Tibial nerve (tissue), 4 donors: ENCODE measurements at regions not wholly inside any gene's neighbourhood (a gene's known extent, or its start where the extent isn't known, plus 50 kb on each side); places are given as distances from the start of the nearest gene placed in this dataset.

ENCODE experiments used
- CTCF ChIP-seq, 5 experiments: fragments of 200-600 bp in 3 of 5; fragments of 450-650 bp in 2 of 5; sonication (generic) in 3 of 5; IDR thresholded peaks; one replicate each; pipeline ENCODE4 v1.5.1; 2016 to 2019; ENCODE audit warnings: antibody characterized with exemption in 5 of 5, mild to moderate bottlenecking in 3 of 5, moderate library complexity in 2 of 5
- EP300 ChIP-seq, 2 donors: sonication (generic); formaldehyde crosslinking; IDR thresholded peaks; one replicate each; pipeline ENCODE4 v1.6.1; 2017; ENCODE audit warnings: antibody characterized with exemption in 2 of 2, mild to moderate bottlenecking in 1 of 2
- POLR2A ChIP-seq, 2 donors: fragments of 450-650 bp; IDR thresholded peaks; one replicate each; pipeline ENCODE4 v1.6.1; 2017; ENCODE audit warnings: antibody characterized with exemption in 2 of 2, mild to moderate bottlenecking in 2 of 2, moderate library complexity in 2 of 2

- TF ChIP-seq CTCF (IDR thresholded peaks at IDR 0.05) (no peak), POLR2A (IDR thresholded peaks at IDR 0.05) (no peak), EP300 (IDR thresholded peaks at IDR 0.05) (no peak)
Measured at GRCh38 chr9:87141124-87141523, 193.8 kb upstream of the GAS1 start.
